ENCODE measurements at regions not wholly inside any gene's neighbourhood (a gene's known extent, or its start where the extent isn't known, plus 50 kb on each side); places are given as distances from the start of the nearest gene placed in this dataset.
A peak's percentile ranks its signal among the peaks of the same experiment; 100 is the strongest.

GRCh38 chr9:91500509-91501014 is 76.9 kb upstream of the NFIL3 start:
- no peaks in the 10 kb centered on the region for H3K36me3 ChIP-seq (ENCODE audit: control insufficient read depth in 2 of 2, insufficient read depth in 1 of 2, low read length in 2 of 2)
- ChIA-PET POLR2A (no interaction called here), CTCF (interaction anchor here (0.7 kb wide), 1 partner anchor 401 kb away, joined by 3 read pairs; no protein-coding TSS in a partner anchor)
- TF ChIP-seq ZNF423 (tag by site-specific recombination; IDR thresholded peaks at IDR 0.05), result no peak
- TF ChIP-seq ZEB2 (tag by site-specific recombination; IDR thresholded peaks at IDR 0.05), result peak; percentile 65
- 0 out of 2 replicates have a peak, but pooled peaks have one; percentile 12 for TF ChIP-seq SP7 (tag by site-specific recombination; IDR thresholded peaks at IDR 0.05)
- TF ChIP-seq ZNF692 (tag by site-specific recombination; IDR thresholded peaks at IDR 0.05), result 0 out of 2 replicates have a peak, but pooled peaks have one; percentile 10
- TF ChIP-seq ZFP3 (tag by site-specific recombination; IDR thresholded peaks at IDR 0.05; ENCODE audit: low read depth), result no peak
- peak; percentile 51; the same call in 1 of the 2 replicates for TF ChIP-seq ZNF23 (tag by site-specific recombination; IDR thresholded peaks at IDR 0.05; ENCODE audit: borderline replicate concordance)
- TF ChIP-seq ZNF629 (tag by site-specific recombination; IDR thresholded peaks at IDR 0.05), result peak; percentile 47
- no peak for TF ChIP-seq ZNF624 (tag by site-specific recombination; IDR thresholded peaks at IDR 0.05)
- TF ChIP-seq ZNF366 (tag by site-specific recombination; conservative IDR thresholded peaks at IDR 0.05), result no peak
- TF ChIP-seq SCRT2 (tag by site-specific recombination; IDR thresholded peaks at IDR 0.05), result no peak
- TF ChIP-seq PRDM6 (tag by site-specific recombination; IDR thresholded peaks at IDR 0.05), result 0 out of 2 replicates have a peak, but pooled peaks have one; percentile 9
- no peak for TF ChIP-seq ZSCAN30 (tag by site-specific recombination; IDR thresholded peaks at IDR 0.05)
- TF ChIP-seq ZNF391 (tag by site-specific recombination; IDR thresholded peaks at IDR 0.05; ENCODE audit: borderline replicate concordance, low read depth), result no peak
- no peak for TF ChIP-seq YY2 (tag by site-specific recombination; IDR thresholded peaks at IDR 0.05)
- 0 out of 2 replicates have a peak, but pooled peaks have one; percentile 13 for TF ChIP-seq ZNF335 (tag by site-specific recombination; conservative IDR thresholded peaks at IDR 0.05)
- no peak overlapping the region for H3K27ac ChIP-seq (ENCODE audit: extremely low read depth, low read depth, low read length)
- no peak overlapping the region for H3K4me3 ChIP-seq (ENCODE audit: low read depth, low read length)
- no peaks in the 10 kb centered on the region for H3K9me3 ChIP-seq (ENCODE audit: control insufficient read depth, insufficient read depth, low read depth, low read length)
- H3K4me1 ChIP-seq (ENCODE audit: control insufficient read depth, insufficient read depth, low read length), result no peaks in the 10 kb centered on the region

DNA sequence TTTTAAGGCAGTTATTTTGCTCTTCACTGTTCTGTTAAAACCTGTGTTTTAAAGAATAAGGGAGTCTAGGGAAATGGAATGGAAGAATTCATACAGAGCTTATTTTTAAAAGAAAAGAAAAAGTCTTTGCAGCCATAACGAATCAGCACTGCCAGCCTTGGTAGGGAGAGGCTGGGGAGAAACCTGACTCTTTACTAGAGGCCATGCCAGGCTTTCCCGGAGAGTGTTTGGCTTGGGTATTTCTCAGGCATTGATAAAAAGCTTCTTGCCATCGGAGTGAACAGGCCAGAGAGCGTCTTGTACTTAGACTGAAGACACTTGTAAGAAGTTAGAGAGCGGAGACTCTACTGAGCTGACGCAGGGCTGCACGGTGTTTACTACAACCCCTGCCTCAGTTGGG is 72.7 kb upstream of the NFIL3 start:
- H3K4me3 ChIP-seq (ENCODE audit: low read depth, low read length), result no peak overlapping the region
- no peaks in the 10 kb centered on the region for H3K36me3 ChIP-seq (ENCODE audit: control insufficient read depth in 2 of 2, insufficient read depth in 1 of 2, low read length in 2 of 2)
- H3K9me3 ChIP-seq (ENCODE audit: control insufficient read depth, insufficient read depth, low read depth, low read length), result no peaks in the 10 kb centered on the region
- H3K4me1 ChIP-seq (ENCODE audit: control insufficient read depth, insufficient read depth, low read length), result no peaks in the 10 kb centered on the region
- H3K27ac ChIP-seq (ENCODE audit: extremely low read depth, low read depth, low read length), result no peak overlapping the region
- CTCF ChIA-PET, result interaction anchor here (0.7 to 2.4 kb wide), 2 partner anchors 57 to 581 kb away, joined by 3 to 7 read pairs; no protein-coding TSS in a partner anchor
- POLR2A ChIA-PET, result no interaction called here
- TF ChIP-seq PRDM1 (tag by site-specific recombination; IDR thresholded peaks at IDR 0.05), result no peak
- TF ChIP-seq ZNF837 (tag by site-specific recombination; IDR thresholded peaks at IDR 0.05), result no peak
- no peak for TF ChIP-seq YY1 (tag by site-specific recombination; IDR thresholded peaks at IDR 0.05)
- TF ChIP-seq ZNF792 (tag by site-specific recombination; IDR thresholded peaks at IDR 0.05), result no peak
- no peak for TF ChIP-seq PRDM6 (tag by site-specific recombination; IDR thresholded peaks at IDR 0.05)
- TF ChIP-seq ZNF747 (tag by site-specific recombination; IDR thresholded peaks at IDR 0.05), result no peak
- TF ChIP-seq GLI4 (tag by site-specific recombination; IDR thresholded peaks at IDR 0.05), result no peak
- TF ChIP-seq ZSCAN23 (tag by site-specific recombination; IDR thresholded peaks at IDR 0.05), result no peak
- TF ChIP-seq REPIN1 (tag by site-specific recombination; IDR thresholded peaks at IDR 0.05; ENCODE audit: low read depth), result no peak
- TF ChIP-seq RBAK (tag by site-specific recombination; IDR thresholded peaks at IDR 0.05), result no peak
- no peak for TF ChIP-seq ZNF548 (tag by site-specific recombination; IDR thresholded peaks at IDR 0.05)
- no peak for TF ChIP-seq ZBTB1 (tag by site-specific recombination; IDR thresholded peaks at IDR 0.05)
- no peak for TF ChIP-seq ZNF571 (tag by site-specific recombination; IDR thresholded peaks at IDR 0.05)
- TF ChIP-seq, protein P1, sequence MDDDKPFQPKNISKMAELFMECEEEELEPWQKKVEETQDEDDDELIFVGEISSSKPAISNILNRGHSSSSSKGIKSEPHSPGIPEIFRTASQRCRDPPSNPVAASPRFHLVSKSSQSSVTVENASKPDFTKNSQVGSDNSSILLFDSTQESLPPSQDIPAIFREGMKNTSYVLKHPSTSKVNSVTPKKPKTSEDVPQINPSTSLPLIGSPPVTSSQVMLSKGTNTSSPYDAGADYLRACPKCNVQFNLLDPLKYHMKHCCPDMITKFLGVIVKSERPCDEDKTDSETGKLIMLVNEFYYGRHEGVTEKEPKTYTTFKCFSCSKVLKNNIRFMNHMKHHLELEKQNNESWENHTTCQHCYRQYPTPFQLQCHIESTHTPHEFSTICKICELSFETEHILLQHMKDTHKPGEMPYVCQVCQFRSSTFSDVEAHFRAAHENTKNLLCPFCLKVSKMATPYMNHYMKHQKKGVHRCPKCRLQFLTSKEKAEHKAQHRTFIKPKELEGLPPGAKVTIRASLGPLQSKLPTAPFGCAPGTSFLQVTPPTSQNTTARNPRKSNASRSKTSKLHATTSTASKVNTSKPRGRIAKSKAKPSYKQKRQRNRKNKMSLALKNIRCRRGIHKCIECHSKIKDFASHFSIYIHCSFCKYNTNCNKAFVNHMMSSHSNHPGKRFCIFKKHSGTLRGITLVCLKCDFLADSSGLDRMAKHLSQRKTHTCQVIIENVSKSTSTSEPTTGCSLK (tag by site-specific recombination; IDR thresholded peaks at IDR 0.05), result no peak
- TF ChIP-seq, protein P2, sequence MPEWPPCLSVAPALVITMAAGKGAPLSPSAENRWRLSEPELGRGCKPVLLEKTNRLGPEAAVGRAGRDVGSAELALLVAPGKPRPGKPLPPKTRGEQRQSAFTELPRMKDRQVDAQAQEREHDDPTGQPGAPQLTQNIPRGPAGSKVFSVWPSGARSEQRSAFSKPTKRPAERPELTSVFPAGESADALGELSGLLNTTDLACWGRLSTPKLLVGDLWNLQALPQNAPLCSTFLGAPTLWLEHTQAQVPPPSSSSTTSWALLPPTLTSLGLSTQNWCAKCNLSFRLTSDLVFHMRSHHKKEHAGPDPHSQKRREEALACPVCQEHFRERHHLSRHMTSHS (tag by site-specific recombination; IDR thresholded peaks at IDR 0.05), result no peak
- no peak for TF ChIP-seq GFI1B (tag by site-specific recombination; IDR thresholded peaks at IDR 0.05)

All from HEK293 (cell line).